GM20000 (cell line): ENCODE measurements at regions not wholly inside any gene's neighbourhood (a gene's known extent, or its start where the extent isn't known, plus 50 kb on each side); places are given as distances from the start of the nearest gene placed in this dataset.

Experiments used
- DNase-seq: peaks from one replicate; pipeline ENCODE4 v3.0.0; 2012; ENCODE audit warnings: low spot score
- TF ChIP-seq, protein P1 (sequence below): IDR thresholded peaks from 2 replicates; pipeline ENCODE4 v1.5.1; 2012; ENCODE audit warnings: mild to moderate bottlenecking, control low read depth; ENCODE audit errors: extremely low read depth, missing control alignments

DNA sequence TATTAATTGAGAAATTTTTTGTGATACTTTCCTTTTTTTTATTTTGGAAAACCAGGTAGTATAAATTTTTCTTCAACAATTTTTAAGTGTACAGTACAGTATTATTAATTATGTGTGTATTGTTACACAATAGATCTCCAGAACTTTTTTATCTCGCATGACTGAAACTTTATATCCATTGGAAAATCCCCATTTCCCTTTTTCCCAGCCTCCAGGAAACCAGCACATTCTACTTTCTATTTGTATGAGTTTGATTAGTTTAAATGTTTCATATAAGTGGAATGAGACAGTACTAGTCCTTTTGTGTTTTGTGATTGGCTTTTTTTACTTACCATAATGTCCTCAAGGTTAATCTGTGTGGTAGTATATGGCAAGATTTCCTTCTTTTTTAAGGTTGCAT, 399.5 kb upstream of the ARGLU1 start:
- TF ChIP-seq, protein P1, sequence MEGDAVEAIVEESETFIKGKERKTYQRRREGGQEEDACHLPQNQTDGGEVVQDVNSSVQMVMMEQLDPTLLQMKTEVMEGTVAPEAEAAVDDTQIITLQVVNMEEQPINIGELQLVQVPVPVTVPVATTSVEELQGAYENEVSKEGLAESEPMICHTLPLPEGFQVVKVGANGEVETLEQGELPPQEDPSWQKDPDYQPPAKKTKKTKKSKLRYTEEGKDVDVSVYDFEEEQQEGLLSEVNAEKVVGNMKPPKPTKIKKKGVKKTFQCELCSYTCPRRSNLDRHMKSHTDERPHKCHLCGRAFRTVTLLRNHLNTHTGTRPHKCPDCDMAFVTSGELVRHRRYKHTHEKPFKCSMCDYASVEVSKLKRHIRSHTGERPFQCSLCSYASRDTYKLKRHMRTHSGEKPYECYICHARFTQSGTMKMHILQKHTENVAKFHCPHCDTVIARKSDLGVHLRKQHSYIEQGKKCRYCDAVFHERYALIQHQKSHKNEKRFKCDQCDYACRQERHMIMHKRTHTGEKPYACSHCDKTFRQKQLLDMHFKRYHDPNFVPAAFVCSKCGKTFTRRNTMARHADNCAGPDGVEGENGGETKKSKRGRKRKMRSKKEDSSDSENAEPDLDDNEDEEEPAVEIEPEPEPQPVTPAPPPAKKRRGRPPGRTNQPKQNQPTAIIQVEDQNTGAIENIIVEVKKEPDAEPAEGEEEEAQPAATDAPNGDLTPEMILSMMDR: no peak

DNA sequence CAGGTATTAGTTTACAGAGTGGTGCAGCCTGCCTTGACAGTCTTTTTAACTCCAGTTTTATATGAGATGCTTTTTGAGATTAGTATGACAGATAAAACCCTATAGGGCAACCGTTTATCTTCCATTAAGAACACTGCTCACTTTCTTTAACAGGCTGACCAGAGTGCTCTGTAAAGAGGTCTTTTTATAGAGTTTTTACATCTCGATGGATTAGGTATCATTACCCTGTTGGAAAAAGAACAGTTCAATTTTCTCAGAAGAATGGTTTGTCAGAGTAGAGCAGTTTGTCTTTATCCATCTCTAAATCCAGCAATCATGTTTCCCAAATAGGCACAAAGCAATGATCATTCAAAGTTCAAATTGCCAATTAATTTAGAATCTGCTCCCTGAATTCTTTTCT, 395.2 kb upstream of the ARGLU1 start:
- TF ChIP-seq, protein P1: no peak
- DNase-seq: no peak

More for the DNA sequence above, 399.5 kb upstream of the ARGLU1 start:
- DNase-seq: no peak

DNA sequence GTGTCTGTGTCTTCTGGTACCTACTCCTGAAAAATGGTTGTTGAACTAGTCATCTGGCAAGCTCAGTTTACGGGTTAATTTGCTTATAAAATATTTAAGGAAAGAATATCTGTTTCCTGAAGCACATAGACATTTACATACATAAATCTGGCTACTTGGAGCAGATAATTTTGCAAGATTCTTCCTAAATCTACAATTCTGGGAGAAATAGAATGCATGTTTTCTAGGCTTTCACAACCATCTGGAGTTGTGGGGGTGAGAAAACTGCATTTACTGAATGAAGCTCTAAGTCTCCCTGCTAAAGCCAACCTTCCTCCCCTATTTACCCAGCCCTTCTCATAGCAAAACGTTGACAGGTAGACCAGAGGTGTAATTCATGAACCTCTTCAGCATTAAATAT, 393.7 kb upstream of the ARGLU1 start:
- no peak for DNase-seq
- TF ChIP-seq, protein P1: no peak

DNA sequence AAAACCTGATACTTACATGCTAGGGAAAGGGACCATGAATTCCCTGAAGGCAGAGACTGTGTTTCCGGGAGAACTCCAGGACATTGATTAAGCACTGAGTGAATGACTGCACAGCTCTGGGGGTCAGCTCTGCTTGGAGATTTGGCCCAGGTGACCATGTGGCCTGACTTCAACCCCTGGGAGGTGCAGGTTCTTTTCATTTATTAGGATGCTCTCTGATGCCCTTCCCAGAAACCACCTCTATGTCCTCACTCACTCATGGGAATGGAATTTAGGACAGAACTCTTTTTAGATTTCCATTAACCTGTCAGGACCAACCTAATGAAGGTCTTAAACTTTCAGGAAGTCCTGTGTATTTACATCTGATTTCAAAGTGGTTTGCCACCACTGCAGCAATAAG, 393.3 kb upstream of the ARGLU1 start:
- TF ChIP-seq, protein P1: no peak
- DNase-seq: no peak

DNA sequence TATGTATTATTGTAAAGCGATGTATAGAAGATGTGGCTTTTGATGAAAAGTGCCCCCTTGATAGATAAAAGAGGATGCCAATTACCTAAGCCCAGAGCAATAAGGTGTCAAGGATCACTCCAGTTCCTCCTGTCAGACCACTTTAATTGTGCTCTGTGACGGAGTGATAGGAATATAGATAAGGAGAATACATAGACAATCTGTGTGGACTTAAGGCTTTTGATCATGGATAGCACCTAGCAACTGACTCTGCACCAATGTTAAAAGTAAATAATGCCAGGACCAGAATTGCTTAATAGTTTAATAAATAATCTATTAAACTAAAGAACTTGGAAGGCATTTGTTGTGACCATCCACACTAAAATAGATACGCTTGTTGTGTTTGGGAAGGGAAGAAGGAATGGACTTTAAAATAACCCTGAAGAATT, 390.7 kb upstream of the ARGLU1 start:
- TF ChIP-seq, protein P1: no peak
- DNase-seq: no peak

DNA sequence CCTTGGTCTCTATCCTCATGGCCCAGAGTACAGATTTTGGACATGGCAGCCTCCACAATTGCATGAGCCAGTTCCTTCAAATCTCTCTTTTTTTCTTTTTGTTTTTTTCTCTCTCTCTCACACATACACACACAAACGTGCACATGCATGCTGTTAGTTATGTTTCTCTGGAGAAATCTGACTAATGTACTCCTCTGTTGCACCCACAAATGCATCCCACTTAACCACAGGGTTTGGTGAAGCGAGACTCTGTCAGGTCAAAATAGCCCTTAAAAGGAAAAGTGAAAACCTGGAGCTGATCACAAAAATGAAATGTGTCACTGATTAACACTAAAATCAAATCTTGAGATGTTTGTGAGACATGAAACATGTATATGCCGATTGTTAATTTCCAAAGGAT, 374.6 kb upstream of the ARGLU1 start:
- DNase-seq: no peak
- TF ChIP-seq, protein P1: no peak

DNA sequence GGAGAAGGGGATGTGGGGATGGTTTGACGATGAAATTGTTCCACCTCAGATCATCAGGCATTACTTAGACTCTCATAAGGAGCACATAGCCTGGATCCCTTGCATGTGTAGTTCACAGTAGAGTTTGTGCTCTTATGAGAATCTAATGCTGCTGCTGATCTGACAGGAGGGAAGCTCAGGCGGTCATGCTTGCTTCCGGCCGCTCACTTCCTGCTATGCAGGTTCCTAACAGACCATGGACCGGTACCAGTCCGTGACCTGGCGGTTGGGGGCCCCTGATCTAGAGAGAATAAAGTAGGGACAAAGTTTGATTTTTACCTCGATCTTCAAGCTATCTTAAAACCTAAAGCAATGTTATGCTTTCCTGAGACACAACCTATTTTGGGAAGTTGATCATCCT, 373.8 kb upstream of the ARGLU1 start:
- TF ChIP-seq, protein P1: no peak
- DNase-seq: no peak
